ENCODE measurements at regions not wholly inside any gene's neighbourhood (a gene's known extent, or its start where the extent isn't known, plus 50 kb on each side); places are given as distances from the start of the nearest gene placed in this dataset.

- TF ChIP-seq CTCF (IDR thresholded peaks at IDR 0.05): no peak
- TF ChIP-seq POLR2AphosphoS5 (IDR thresholded peaks at IDR 0.05; ENCODE audit: low read depth, low read length): no peak
- no peak for TF ChIP-seq TCF7L2 (IDR thresholded peaks at IDR 0.05; ENCODE audit: low read depth, low read length)
Observed at GRCh38 chr11:92550871-92551270, 326.3 kb downstream of the FAT3 start.

Data from Panc1 (cell line).